CD4-positive, alpha-beta T cell treated with Interleukin-15 for 1 hour (primary cell): ENCODE measurements at regions not wholly inside any gene's neighbourhood (a gene's known extent, or its start where the extent isn't known, plus 50 kb on each side); places are given as distances from the start of the nearest gene placed in this dataset.

Experiments used
- DNase-seq: peaks from one replicate; pipeline ENCODE4 v3.0.0-alpha.2; 2020

- no peak for DNase-seq
These were observed 106.9 kb downstream of the PAX1 start for GRCh38 chr20:21812379-21812778.

GRCh38 chr20:21809961-21810523 is 104.6 kb downstream of the PAX1 start:
- no peak for DNase-seq

GRCh38 chr20:21808863-21809664 is 103.6 kb downstream of the PAX1 start:
- DNase-seq = no peak

GRCh38 chr20:21808139-21808538 is 102.7 kb downstream of the PAX1 start:
- DNase-seq = no peak

GRCh38 chr20:21804802-21805201 is 99.3 kb downstream of the PAX1 start:
- DNase-seq = no peak

GRCh38 chr20:21801193-21801592 is 95.7 kb downstream of the PAX1 start:
- DNase-seq = no peak

- no peak for DNase-seq
These were observed 92.9 kb downstream of the PAX1 start for GRCh38 chr20:21798384-21798783.

GRCh38 chr20:21796059-21796458 is 90.6 kb downstream of the PAX1 start:
- no peak for DNase-seq

GRCh38 chr20:21788082-21788481 is 82.6 kb downstream of the PAX1 start:
- no peak for DNase-seq

- no peak for DNase-seq
These were observed 76.1 kb downstream of the PAX1 start for GRCh38 chr20:21781446-21782075.

- no peak for DNase-seq
These were observed 75.1 kb downstream of the PAX1 start for GRCh38 chr20:21780528-21780927.
